T47D (cell line): ENCODE measurements at regions not wholly inside any gene's neighbourhood (a gene's known extent, or its start where the extent isn't known, plus 50 kb on each side); places are given as distances from the start of the nearest gene placed in this dataset.

Experiments
- DNase-seq, 2 experiments: peaks; one replicate each; pipeline versions ENCODE4 v3.0.0 to v3.0.0-alpha.2; 2011 to 2012; ENCODE audit warnings: low read depth in 1 of 2, low spot score in 1 of 2
- JUND ChIP-seq: IDR thresholded peaks from 2 replicates; pipeline ENCODE4 v1.6.1; 2012; ENCODE audit warnings: low read depth
- in situ Hi-C: cut with HindIII; loops from 2 replicates; pipeline ENCODE4 v1.10.0; 2016; ENCODE audit warnings: low sequenced_read_pairs, low pct_unique_long_range_greater_than_20kb

DNA sequence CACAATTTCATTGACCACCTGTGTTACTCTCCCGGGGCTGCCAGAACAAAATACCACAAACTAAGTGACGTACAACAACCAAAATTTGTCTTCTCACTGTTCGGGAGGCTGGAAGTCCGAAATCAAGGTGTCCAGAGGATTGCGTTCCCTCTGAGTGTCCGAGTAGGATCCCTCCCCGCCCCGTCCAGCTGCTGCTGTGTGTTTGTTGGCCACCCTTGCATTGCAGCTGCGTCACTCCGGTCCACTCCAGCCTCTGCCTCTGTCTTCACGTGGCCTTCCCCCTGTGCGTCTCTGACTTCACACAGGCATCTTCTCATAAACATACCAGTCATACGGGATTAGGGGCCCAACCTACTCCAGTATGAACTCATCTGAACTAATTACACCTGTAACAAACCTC is 251.8 kb upstream of the SMIM21 start:
- DNase-seq, result no peak
- TF ChIP-seq JUND, result no peak

DNA sequence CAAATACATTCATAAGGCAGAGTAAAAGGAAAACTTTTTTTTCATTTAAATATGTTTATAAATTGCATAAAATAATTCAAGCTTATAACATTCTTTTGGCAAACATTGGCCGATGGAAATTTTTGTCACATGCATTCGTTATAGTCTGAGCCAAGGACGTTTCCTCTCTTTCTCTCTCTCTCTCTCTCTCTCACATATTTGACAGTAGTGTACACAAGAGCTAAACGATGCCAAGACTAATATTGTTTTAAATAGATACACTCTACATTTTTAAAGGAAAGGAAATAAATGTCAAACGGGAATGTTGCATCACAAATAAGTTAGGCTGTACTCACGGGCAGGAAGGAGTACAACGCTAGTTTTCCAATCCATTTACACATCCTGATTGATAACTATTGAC is 251.1 kb upstream of the SMIM21 start:
- DNase-seq, result no peak
- in situ Hi-C loops, result no loop called here
- TF ChIP-seq JUND, result no peak

More for the DNA sequence above, 251.8 kb upstream of the SMIM21 start:
- in situ Hi-C loops, result no loop called here

DNA sequence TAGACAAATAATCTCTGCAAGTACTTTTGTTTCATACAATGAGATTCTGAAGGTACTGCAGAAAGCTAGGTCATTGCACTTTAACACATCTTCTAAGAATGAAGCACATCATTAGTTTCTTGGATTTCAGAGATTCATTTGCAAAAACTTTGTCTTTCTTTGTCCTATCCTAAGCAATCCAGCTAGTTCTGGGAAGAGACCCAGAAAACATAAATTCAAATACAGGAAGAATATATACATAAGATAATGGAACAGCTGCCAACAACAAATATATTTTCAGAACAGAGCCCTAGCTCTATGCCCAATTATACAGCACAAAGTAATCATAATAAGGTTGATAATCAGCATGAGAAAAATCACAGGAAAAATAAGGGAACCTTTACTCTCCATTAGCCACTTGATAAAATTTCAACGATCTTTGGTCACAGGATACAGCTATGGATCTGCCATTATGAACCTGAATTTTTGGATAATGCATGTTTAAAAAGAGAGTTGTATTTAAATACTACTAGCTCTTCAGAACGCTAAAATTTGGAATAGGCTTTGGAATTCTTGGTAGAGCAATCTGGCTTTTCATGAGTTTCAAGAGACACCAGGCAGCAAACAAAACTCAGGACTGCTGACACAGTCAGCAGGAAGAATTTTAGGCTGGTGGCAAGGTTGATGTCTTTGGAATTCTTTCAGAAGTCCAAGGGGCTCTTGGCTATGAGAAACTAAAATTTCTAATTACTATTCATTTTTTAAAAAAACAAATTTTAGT is 250.4 kb upstream of the SMIM21 start:
- DNase-seq, result no peak
- in situ Hi-C loops, result no loop called here
- TF ChIP-seq JUND, result no peak

DNA sequence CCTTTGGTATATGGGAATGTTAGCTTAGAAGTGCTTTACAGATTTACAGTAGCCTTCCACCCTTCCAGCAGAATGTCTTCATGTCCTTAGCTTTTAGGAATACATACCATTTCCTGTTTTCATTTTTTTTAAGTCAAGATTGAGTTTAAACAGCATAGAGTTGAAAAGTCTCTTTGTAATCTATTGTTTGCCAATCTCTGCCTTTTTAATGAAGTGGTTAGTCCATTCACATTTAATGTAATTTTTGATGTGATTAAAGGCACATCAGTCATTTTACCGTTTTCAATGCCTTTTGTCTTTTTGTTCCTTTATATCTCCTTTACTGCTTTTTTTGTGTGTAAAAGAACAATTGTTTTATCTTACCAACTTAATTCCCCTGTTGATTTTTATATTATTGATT is 233.4 kb upstream of the SMIM21 start:
- TF ChIP-seq JUND, result no peak
- no peak for DNase-seq
- in situ Hi-C loops, result no loop called here

DNA sequence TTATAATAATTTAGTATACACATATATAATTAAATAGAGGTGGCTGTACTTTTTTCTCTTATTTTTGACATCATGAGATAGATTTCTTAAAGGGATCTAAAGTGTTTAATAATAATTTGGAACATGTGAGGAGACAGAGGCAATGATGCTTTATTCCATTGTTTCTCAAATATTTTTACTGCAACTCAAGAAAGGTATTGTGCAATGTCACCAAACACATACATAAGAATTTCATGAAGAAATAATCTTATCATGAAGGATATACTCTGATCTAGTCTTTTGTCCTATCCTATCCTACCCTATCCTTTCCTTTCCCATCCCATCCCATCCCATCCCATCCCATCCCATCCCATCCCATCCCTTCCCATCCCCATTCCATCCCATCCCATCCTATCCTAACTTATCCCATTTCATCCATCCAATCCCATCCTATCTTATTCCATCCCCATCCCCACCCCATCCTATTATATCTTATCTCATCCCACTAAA is 232.1 kb upstream of the SMIM21 start:
- no peak for DNase-seq
- TF ChIP-seq JUND, result no peak
- in situ Hi-C loops, result no loop called here

DNA sequence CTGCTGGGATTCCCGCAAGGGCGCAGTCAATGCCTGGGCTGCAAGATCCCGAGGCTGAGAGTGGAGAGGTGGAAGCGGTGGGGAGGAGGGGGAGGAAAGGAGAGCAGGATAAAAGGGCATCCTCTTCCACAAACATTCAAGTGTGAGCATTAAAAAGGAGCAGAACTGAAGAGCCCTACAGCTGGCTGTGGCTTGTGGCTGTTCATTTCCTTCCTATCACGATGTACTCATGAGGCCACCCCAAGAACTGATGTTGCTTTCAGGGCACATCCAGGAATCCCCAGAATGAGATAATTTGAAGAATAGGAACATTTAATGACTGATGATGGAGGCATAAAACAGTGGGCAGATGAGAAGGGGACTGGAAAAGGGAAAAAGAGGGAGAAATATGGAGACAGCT is 230.8 kb upstream of the SMIM21 start:
- no peak for TF ChIP-seq JUND
- in situ Hi-C loops, result no loop called here
- DNase-seq, result no peak

DNA sequence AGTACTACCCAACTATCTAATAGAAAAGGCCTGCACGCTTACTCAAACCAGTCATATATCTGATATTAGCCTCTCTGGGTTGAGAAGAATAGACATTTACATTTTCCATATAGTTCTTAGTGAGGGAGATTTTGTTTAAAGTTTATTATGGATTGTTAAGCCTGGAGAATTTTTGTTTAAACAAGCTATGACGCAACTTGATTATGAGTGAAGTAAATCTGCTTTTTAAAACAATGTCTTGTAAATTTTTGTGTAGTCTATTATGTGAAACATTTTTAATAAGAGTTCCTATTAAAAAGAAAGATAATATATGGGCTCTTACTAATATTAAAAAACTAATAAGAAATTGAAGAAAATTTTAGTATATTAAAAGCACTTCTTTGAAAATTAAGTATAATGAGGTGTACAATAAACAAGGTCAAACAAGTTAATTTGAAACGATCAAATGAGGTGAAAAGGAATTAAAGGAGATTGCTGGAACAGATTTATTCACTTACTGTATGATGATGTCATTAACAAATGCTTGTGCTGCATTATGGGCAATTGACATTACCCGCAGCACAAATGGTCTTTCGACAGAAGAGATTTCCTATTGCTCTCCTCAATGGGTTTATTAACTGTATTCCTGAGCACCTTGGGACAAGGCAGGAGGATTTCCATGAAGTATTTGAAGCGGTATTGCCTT is 229.2 kb upstream of the SMIM21 start:
- DNase-seq, result no peak
- in situ Hi-C loops, result no loop called here

DNA sequence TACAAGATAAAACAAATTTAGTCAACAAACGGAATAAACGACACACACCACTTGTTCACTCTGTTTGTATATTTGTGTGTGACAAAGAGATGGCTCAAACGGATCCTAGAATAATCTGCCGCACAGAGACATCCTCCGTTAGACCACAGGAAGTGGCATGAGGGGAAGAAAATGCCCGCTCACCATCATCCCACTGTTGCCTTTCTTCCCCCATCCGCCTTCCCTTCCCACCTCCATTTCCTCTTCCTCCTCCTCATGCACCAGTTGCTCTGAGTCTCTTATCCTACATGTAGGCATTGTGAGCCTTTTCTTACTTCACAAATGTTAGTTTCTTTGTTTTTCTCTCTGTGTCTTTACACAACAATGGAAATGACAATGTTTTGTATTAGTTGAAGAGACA is 228.5 kb upstream of the SMIM21 start:
- in situ Hi-C loops, result no loop called here
- TF ChIP-seq JUND, result no peak
- DNase-seq, result no peak

More for the DNA sequence above, 229.2 kb upstream of the SMIM21 start:
- no peak for TF ChIP-seq JUND

DNA sequence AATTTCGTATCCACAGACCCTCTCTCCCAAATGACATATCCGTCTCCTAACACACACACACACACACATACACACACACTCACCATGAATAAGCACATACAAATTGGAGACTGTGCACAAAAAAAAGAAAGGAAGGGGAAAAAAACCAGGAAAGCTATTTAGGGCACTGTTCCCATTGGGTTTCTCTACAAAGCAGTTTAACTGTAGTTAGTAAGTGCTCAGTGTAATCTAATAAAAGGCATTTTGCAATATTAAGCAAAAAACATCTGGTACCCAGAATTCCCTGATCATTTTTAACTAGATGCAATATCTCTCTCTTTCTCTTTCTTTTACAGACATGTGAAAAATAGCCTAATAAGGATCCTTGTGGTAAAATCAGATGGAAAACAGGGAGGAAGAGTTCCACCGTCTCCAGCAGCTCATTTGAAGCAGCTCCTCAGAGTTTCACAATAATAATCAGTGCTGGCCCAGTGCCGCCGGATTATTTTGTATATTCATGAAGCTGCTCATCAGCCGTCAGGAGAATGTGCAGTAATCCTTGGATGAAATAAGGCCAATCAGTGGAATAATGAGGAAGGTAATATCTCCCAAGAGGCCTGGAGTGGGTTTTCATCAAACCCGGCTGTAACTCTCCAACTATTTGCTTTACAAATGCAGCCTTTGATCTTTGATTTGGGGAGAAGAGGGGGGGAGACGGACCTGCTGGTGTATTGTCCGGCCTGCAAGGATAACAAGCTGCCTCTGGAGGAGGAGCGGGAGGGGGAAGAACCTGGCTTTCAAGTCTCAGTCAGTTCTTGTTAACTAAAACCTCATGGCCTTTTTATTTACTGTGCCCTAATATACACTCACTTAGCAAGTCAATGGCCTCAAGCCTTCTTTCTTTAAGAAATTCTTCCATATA is 227.6 kb upstream of the SMIM21 start:
- DNase-seq, result no peak

DNA sequence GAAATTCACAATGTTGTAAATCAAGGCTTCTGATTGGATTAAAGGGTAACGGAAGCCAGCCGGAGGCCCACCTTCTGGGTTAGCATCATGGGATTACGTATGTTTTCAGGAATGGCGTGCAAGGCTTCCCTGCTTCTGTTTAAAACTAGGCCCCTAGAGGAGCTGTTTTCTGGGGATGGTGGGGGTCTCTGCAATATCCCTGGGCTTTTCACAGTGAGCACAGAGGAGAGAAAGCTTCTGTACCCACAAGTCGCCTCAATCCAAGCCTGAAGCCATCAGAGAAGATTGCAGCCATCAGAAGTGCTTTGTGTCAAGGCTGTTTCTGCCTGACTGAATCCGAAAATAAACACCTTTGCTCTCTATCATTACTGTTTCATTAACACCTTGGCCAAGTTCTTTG is 226.9 kb upstream of the SMIM21 start:
- no peak for TF ChIP-seq JUND
- no peak for DNase-seq
- in situ Hi-C loops, result no loop called here

More for the DNA sequence above, 227.6 kb upstream of the SMIM21 start:
- no peak for TF ChIP-seq JUND
- in situ Hi-C loops, result no loop called here

DNA sequence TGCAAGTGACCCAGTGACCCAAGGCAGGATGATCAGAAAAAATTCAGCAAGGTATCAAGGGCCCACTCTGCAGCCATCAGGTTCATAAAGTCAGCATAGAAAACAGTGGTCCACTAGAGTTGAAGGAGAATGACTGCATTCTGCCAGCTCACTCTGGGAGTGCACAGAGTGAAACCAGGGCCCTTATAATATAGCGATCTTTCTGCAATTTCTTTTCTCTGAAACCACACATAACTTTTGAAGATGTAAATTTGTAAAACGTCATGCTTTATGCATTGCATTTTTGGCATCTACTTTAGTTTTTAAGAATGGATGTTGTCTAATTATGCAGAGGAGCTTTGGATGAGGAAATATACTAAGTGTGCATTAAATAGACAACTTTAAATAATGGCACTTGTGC is 225.0 kb upstream of the SMIM21 start:
- no peak for DNase-seq
- in situ Hi-C loops, result no loop called here
- TF ChIP-seq JUND, result no peak

DNA sequence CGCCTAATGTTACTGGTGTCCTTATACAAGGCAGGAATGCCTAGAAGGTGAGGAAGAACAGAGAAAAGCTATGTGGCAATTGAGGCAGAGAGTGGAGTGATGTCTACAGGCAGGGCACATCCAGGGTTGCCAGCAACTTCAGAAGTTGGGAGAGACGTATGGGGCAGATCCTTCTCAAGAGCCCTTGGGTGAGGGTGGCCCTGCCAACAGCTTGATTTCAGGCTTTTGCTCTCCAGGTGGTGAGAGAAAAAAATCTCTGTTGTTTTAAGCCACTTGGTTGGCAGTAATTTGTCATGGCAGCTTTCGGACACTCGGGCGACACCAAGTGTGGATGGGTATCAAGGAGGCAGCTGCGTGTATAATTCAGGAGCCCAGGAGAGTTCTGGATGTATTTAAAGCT is 217.4 kb upstream of the SMIM21 start:
- TF ChIP-seq JUND, result no peak
- in situ Hi-C loops, result no loop called here
- no peak for DNase-seq

DNA sequence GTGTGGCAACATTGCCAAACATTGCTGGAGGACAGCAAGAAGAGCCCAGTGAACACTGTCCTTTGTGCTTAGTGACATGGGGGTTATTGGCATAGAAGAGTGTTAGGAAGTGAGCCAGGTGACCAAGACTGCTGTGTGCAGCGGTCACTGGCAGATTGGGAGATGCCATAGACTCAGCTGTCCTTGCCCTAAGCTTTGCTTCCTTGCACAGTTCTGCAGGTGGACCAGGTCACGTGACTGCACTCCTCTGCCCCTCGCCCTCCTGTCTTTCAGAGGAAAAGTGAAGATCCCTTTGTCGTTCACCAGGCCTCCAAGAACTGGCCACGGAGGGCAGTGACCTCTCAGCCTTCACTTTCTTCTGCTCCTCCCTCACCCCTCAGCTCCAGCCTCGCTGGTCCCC is 215.6 kb upstream of the SMIM21 start:
- DNase-seq, result no peak
- in situ Hi-C loops, result no loop called here
- TF ChIP-seq JUND, result no peak
